Neuronal stem cell (in vitro differentiated cells): ENCODE measurements at regions not wholly inside any gene's neighbourhood (a gene's known extent, or its start where the extent isn't known, plus 50 kb on each side); places are given as distances from the start of the nearest gene placed in this dataset.

Source experiments
- DNase-seq: peaks from one replicate; pipeline ENCODE4 v3.0.0-alpha.2; 2013; ENCODE audit warnings: low spot score
- H2AFZ ChIP-seq: one replicate; pipeline ENCODE4 v1.6.1; 2013; ENCODE audit warnings: mild to moderate bottlenecking, low read length, inconsistent platforms
- H2AK5ac ChIP-seq: 2 replicates; pipeline ENCODE4 v1.6.1; 2013; ENCODE audit warnings: low read depth, mild to moderate bottlenecking, inconsistent platforms, low read length, moderate library complexity, mixed read lengths
- H2BK120ac ChIP-seq: 2 replicates; pipeline ENCODE4 v1.6.1; 2013; ENCODE audit warnings: low read depth, mild to moderate bottlenecking, inconsistent platforms, low read length, moderate library complexity, mixed read lengths
- H2BK12ac ChIP-seq: one replicate; pipeline ENCODE4 v1.6.1; 2013; ENCODE audit warnings: low read length, inconsistent platforms
- H2BK15ac ChIP-seq: 2 replicates; pipeline ENCODE4 v1.6.1; 2013; ENCODE audit warnings: mild to moderate bottlenecking, low read length, inconsistent platforms, mixed read lengths
- H2BK5ac ChIP-seq: one replicate; pipeline ENCODE4 v1.6.1; 2013; ENCODE audit warnings: inconsistent platforms, mild to moderate bottlenecking, low read length, moderate library complexity
- H3K14ac ChIP-seq: one replicate; pipeline ENCODE4 v1.6.1; 2013; ENCODE audit warnings: low read length, inconsistent platforms
- H3K18ac ChIP-seq: 2 replicates; pipeline ENCODE4 v1.6.1; 2013; ENCODE audit warnings: low read length, inconsistent platforms
- H3K23ac ChIP-seq: 2 replicates; pipeline ENCODE4 v1.6.1; 2013; ENCODE audit warnings: low read depth, mild to moderate bottlenecking, mixed read lengths, low read length, inconsistent platforms; ENCODE audit not compliant: poor library complexity
- H3K27ac ChIP-seq: replicated peaks from 3 replicates; pipeline ENCODE4 v1.5.1; 2013; ENCODE audit warnings: low read length, inconsistent platforms
- H3K27me3 ChIP-seq, 3 experiments: 2 replicates each; pipeline ENCODE4 v1.6.1; 2013; ENCODE audit warnings: low read length in 3 of 3, mild to moderate bottlenecking in 2 of 3, inconsistent platforms in 1 of 3, low read depth in 1 of 3, mixed read lengths in 1 of 3, moderate library complexity in 1 of 3; ENCODE audit not compliant: control insufficient read depth in 3 of 3, insufficient read depth in 3 of 3
- H3K36me3 ChIP-seq, 2 donors: replicated peaks in 1 of 2; 2 replicates each; pipeline ENCODE4 v1.6.1; 2013; ENCODE audit warnings: low read length in 2 of 2; ENCODE audit not compliant: control insufficient read depth in 2 of 2, insufficient read depth in 2 of 2
- H3K4ac ChIP-seq: 2 replicates; pipeline ENCODE4 v1.6.1; 2013; ENCODE audit warnings: inconsistent platforms, mild to moderate bottlenecking, low read length, moderate library complexity
- H3K4me1 ChIP-seq, 2 donors: 1 replicate in 1 of 2; 2 replicates in 1 of 2; pipeline ENCODE4 v1.6.1; 2013; ENCODE audit warnings: low read length in 2 of 2, low read depth in 1 of 2; ENCODE audit not compliant: control insufficient read depth in 2 of 2, insufficient read depth in 1 of 2
- H3K4me2 ChIP-seq: one replicate; pipeline ENCODE4 v1.6.1; 2013; ENCODE audit warnings: mild to moderate bottlenecking, low read length, inconsistent platforms; ENCODE audit not compliant: insufficient read depth, poor library complexity, severe bottlenecking
- H3K4me3 ChIP-seq, 2 donors: 2 replicates each; pipeline ENCODE4 v1.5.1; 2013; ENCODE audit warnings: low read length in 2 of 2, mild to moderate bottlenecking in 2 of 2, inconsistent platforms in 1 of 2, moderate library complexity in 1 of 2
- H3K79me1 ChIP-seq: one replicate; pipeline ENCODE4 v1.6.1; 2013; ENCODE audit warnings: low read depth, mild to moderate bottlenecking, inconsistent platforms, low read length, moderate library complexity
- H3K9ac ChIP-seq: one replicate; pipeline ENCODE4 v1.6.1; 2013; ENCODE audit warnings: mild to moderate bottlenecking, low read depth, low read length, inconsistent platforms; ENCODE audit not compliant: poor library complexity
- H3K9me3 ChIP-seq, 2 donors: replicated peaks in 1 of 2; 2 replicates each; pipeline versions ENCODE3 to v1.6.1; 2013; ENCODE audit warnings: low read length in 2 of 2, mild to moderate bottlenecking in 2 of 2, inconsistent platforms in 1 of 2, low read depth in 1 of 2, mixed read lengths in 1 of 2, moderate library complexity in 1 of 2; ENCODE audit not compliant: control insufficient read depth in 2 of 2, insufficient read depth in 1 of 2
- H4K8ac ChIP-seq: one replicate; pipeline ENCODE4 v1.6.1; 2013; ENCODE audit warnings: low read depth, mild to moderate bottlenecking, inconsistent platforms, low read length, moderate library complexity
- H4K91ac ChIP-seq: one replicate; pipeline ENCODE4 v1.6.1; 2013; ENCODE audit warnings: low read length, low read depth, mild to moderate bottlenecking, inconsistent platforms; ENCODE audit not compliant: poor library complexity
- WGBS, 2 donors: extraction: QIAGEN DNeasy Blood & Tissue Kit; methylation state at CpG; one replicate each; pipeline ENCODE4 v1.1.7; 2013; ENCODE audit warnings: missing lambda C conversion rate in 2 of 2, mixed read lengths in 1 of 2; ENCODE audit not compliant: insufficient read length in 2 of 2, insufficient replicate concordance in 1 of 2; ENCODE audit errors: extremely low coverage in 2 of 2; 5-methylcytosine and 5-hydroxymethylcytosine counted together

GRCh38 chr4:156336511-156336910, 382.8 kb upstream of the CTSO start:
- Histone ChIP-seq H2BK5ac (no peak overlapping the region), H2AFZ (no peak overlapping the region), H3K4ac (no peak overlapping the region), H4K91ac (no peak overlapping the region), H3K27ac (no peak overlapping the region), H3K18ac (no peak overlapping the region), H4K8ac (no peak overlapping the region), H3K36me3 (no peaks in the 10 kb centered on the region), H3K79me1 (no peaks in the 10 kb centered on the region), H2BK120ac (no peak overlapping the region), H3K4me1 (no peaks in the 10 kb centered on the region), H2BK15ac (no peak overlapping the region), H2AK5ac (no peak overlapping the region), H3K9ac (no peak overlapping the region), H3K9me3 (no peaks in the 10 kb centered on the region), H3K23ac (no peak overlapping the region), H3K14ac (no peak overlapping the region), H3K27me3 (no peaks in the 10 kb centered on the region), H2BK12ac (no peak overlapping the region), H3K4me3 (no peak overlapping the region), H3K4me2 (no peak overlapping the region)
- no CpG with 5 or more reads among the region's 1 CpG for WGBS, 2 donors
- no peak for DNase-seq

DNA sequence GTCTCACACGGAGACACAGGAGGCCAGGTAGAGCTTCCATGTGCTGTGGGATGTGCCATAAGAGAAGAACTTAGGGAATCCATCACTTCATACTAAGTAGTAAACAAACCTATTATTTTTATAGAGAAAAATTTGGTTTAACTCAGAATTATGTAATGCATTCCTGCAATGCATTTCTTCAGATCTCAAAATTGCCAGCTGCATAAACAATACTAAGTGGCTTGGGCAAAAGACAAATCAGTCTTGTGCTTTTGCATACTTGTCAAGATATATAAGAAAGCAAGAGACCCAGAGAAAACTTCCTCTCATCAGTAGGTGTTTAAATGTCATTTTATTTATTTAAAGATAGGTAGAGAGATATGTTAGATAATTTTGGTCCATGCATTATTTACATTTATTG, 382.1 kb upstream of the CTSO start:
- Histone ChIP-seq H2AFZ (no peak overlapping the region), H2AK5ac (no peak overlapping the region), H3K4me3 (no peak overlapping the region), H2BK12ac (no peak overlapping the region), H3K4me2 (no peak overlapping the region), H2BK120ac (no peak overlapping the region), H3K27ac (no peak overlapping the region), H3K4ac (no peak overlapping the region), H2BK15ac (no peak overlapping the region), H2BK5ac (no peak overlapping the region), H4K91ac (no peak overlapping the region), H3K9me3 (no peaks in the 10 kb centered on the region), H3K23ac (no peak overlapping the region), H3K18ac (no peak overlapping the region), H3K79me1 (no peaks in the 10 kb centered on the region), H3K27me3 (no peaks in the 10 kb centered on the region), H3K9ac (no peak overlapping the region), H3K14ac (no peak overlapping the region), H3K4me1 (no peaks in the 10 kb centered on the region), H4K8ac (no peak overlapping the region), H3K36me3 (no peaks in the 10 kb centered on the region)
- DNase-seq, result no peak
- no CpG with 5 or more reads among the region's 1 CpG for WGBS, 2 donors

- Histone ChIP-seq H3K23ac (no peak overlapping the region), H3K4ac (no peak overlapping the region), H3K9me3 (no peaks in the 10 kb centered on the region), H3K9ac (no peak overlapping the region), H3K36me3 (no peaks in the 10 kb centered on the region), H2AFZ (no peak overlapping the region), H3K79me1 (no peaks in the 10 kb centered on the region), H2BK15ac (no peak overlapping the region), H2BK12ac (no peak overlapping the region), H2AK5ac (no peak overlapping the region), H3K27me3 (no peaks in the 10 kb centered on the region), H4K91ac (no peak overlapping the region), H3K4me1 (no peaks in the 10 kb centered on the region), H3K4me2 (no peak overlapping the region), H3K14ac (no peak overlapping the region), H3K4me3 (no peak overlapping the region), H3K27ac (no peak overlapping the region), H4K8ac (no peak overlapping the region), H3K18ac (no peak overlapping the region), H2BK120ac (no peak overlapping the region), H2BK5ac (no peak overlapping the region)
- WGBS, 2 donors, result no CpG with 5 or more reads among the region's 7 CpGs
- DNase-seq, result no peak
These were observed 376.9 kb upstream of the CTSO start for GRCh38 chr4:156330436-156331031.

DNA sequence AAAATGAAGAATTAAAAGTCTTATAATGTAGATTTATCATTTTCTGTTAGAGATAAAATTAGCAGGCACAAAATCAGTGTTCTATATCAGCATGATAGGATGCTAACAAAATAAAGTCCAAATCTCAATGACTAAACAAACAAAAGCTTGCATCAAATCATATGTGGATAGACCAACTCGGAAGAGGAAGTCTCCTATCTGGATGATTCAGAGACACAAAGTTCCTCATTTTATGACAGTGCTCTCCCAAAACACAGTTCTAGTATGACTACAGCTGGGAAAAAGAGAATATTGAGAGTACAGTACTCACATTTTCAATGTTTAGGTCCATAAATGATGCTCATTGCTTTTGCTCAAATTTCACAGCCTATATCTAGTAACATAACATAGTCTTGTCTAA, 376.1 kb upstream of the CTSO start:
- no peak overlapping the region for H2BK120ac ChIP-seq
- no peak overlapping the region for H2AFZ ChIP-seq
- H3K4me3 ChIP-seq, result no peak overlapping the region
- H3K4me1 ChIP-seq, result no peaks in the 10 kb centered on the region
- H2AK5ac ChIP-seq, result no peak overlapping the region
- H4K91ac ChIP-seq, result no peak overlapping the region
- H2BK15ac ChIP-seq, result no peak overlapping the region
- H2BK12ac ChIP-seq, result no peak overlapping the region
- H4K8ac ChIP-seq, result no peak overlapping the region
- H3K14ac ChIP-seq, result no peak overlapping the region
- no peak overlapping the region for H3K9ac ChIP-seq
- H2BK5ac ChIP-seq, result no peak overlapping the region
- no CpG with 5 or more reads among the region's 1 CpG for WGBS, 2 donors
- no peaks in the 10 kb centered on the region for H3K27me3 ChIP-seq
- no peaks in the 10 kb centered on the region for H3K36me3 ChIP-seq
- H3K9me3 ChIP-seq, result no peaks in the 10 kb centered on the region
- H3K4ac ChIP-seq, result no peak overlapping the region
- no peak overlapping the region for H3K27ac ChIP-seq
- no peak overlapping the region for H3K18ac ChIP-seq
- DNase-seq, result no peak
- no peaks in the 10 kb centered on the region for H3K79me1 ChIP-seq
- H3K23ac ChIP-seq, result no peak overlapping the region
- H3K4me2 ChIP-seq, result no peak overlapping the region
